Neuronal stem cell (in vitro differentiated cells): ENCODE measurements at regions not wholly inside any gene's neighbourhood (a gene's known extent, or its start where the extent isn't known, plus 50 kb on each side); places are given as distances from the start of the nearest gene placed in this dataset.

Experiments used
- DNase-seq: peaks from one replicate; pipeline ENCODE4 v3.0.0-alpha.2; 2013; ENCODE audit warnings: low spot score
- H2AFZ ChIP-seq: one replicate; pipeline ENCODE4 v1.6.1; 2013; ENCODE audit warnings: mild to moderate bottlenecking, low read length, inconsistent platforms
- H2AK5ac ChIP-seq: 2 replicates; pipeline ENCODE4 v1.6.1; 2013; ENCODE audit warnings: low read depth, mild to moderate bottlenecking, inconsistent platforms, low read length, moderate library complexity, mixed read lengths
- H2BK120ac ChIP-seq: 2 replicates; pipeline ENCODE4 v1.6.1; 2013; ENCODE audit warnings: low read depth, mild to moderate bottlenecking, inconsistent platforms, low read length, moderate library complexity, mixed read lengths
- H2BK12ac ChIP-seq: one replicate; pipeline ENCODE4 v1.6.1; 2013; ENCODE audit warnings: low read length, inconsistent platforms
- H2BK15ac ChIP-seq: 2 replicates; pipeline ENCODE4 v1.6.1; 2013; ENCODE audit warnings: mild to moderate bottlenecking, low read length, inconsistent platforms, mixed read lengths
- H2BK5ac ChIP-seq: one replicate; pipeline ENCODE4 v1.6.1; 2013; ENCODE audit warnings: inconsistent platforms, mild to moderate bottlenecking, low read length, moderate library complexity
- H3K14ac ChIP-seq: one replicate; pipeline ENCODE4 v1.6.1; 2013; ENCODE audit warnings: low read length, inconsistent platforms
- H3K18ac ChIP-seq: 2 replicates; pipeline ENCODE4 v1.6.1; 2013; ENCODE audit warnings: low read length, inconsistent platforms
- H3K23ac ChIP-seq: 2 replicates; pipeline ENCODE4 v1.6.1; 2013; ENCODE audit warnings: low read depth, mild to moderate bottlenecking, mixed read lengths, low read length, inconsistent platforms; ENCODE audit not compliant: poor library complexity
- H3K27ac ChIP-seq: replicated peaks from 3 replicates; pipeline ENCODE4 v1.5.1; 2013; ENCODE audit warnings: low read length, inconsistent platforms
- H3K27me3 ChIP-seq, 3 experiments: 2 replicates each; pipeline ENCODE4 v1.6.1; 2013; ENCODE audit warnings: low read length in 3 of 3, mild to moderate bottlenecking in 2 of 3, inconsistent platforms in 1 of 3, low read depth in 1 of 3, mixed read lengths in 1 of 3, moderate library complexity in 1 of 3; ENCODE audit not compliant: control insufficient read depth in 3 of 3, insufficient read depth in 3 of 3
- H3K36me3 ChIP-seq, 2 donors: replicated peaks in 1 of 2; 2 replicates each; pipeline ENCODE4 v1.6.1; 2013; ENCODE audit warnings: low read length in 2 of 2; ENCODE audit not compliant: control insufficient read depth in 2 of 2, insufficient read depth in 2 of 2
- H3K4ac ChIP-seq: 2 replicates; pipeline ENCODE4 v1.6.1; 2013; ENCODE audit warnings: inconsistent platforms, mild to moderate bottlenecking, low read length, moderate library complexity
- H3K4me1 ChIP-seq, 2 donors: 1 replicate in 1 of 2; 2 replicates in 1 of 2; pipeline ENCODE4 v1.6.1; 2013; ENCODE audit warnings: low read length in 2 of 2, low read depth in 1 of 2; ENCODE audit not compliant: control insufficient read depth in 2 of 2, insufficient read depth in 1 of 2
- H3K4me2 ChIP-seq: one replicate; pipeline ENCODE4 v1.6.1; 2013; ENCODE audit warnings: mild to moderate bottlenecking, low read length, inconsistent platforms; ENCODE audit not compliant: insufficient read depth, poor library complexity, severe bottlenecking
- H3K4me3 ChIP-seq, 2 donors: 2 replicates each; pipeline ENCODE4 v1.5.1; 2013; ENCODE audit warnings: low read length in 2 of 2, mild to moderate bottlenecking in 2 of 2, inconsistent platforms in 1 of 2, moderate library complexity in 1 of 2
- H3K79me1 ChIP-seq: one replicate; pipeline ENCODE4 v1.6.1; 2013; ENCODE audit warnings: low read depth, mild to moderate bottlenecking, inconsistent platforms, low read length, moderate library complexity
- H3K9ac ChIP-seq: one replicate; pipeline ENCODE4 v1.6.1; 2013; ENCODE audit warnings: mild to moderate bottlenecking, low read depth, low read length, inconsistent platforms; ENCODE audit not compliant: poor library complexity
- H3K9me3 ChIP-seq, 2 donors: replicated peaks in 1 of 2; 2 replicates each; pipeline versions ENCODE3 to v1.6.1; 2013; ENCODE audit warnings: low read length in 2 of 2, mild to moderate bottlenecking in 2 of 2, inconsistent platforms in 1 of 2, low read depth in 1 of 2, mixed read lengths in 1 of 2, moderate library complexity in 1 of 2; ENCODE audit not compliant: control insufficient read depth in 2 of 2, insufficient read depth in 1 of 2
- H4K8ac ChIP-seq: one replicate; pipeline ENCODE4 v1.6.1; 2013; ENCODE audit warnings: low read depth, mild to moderate bottlenecking, inconsistent platforms, low read length, moderate library complexity
- H4K91ac ChIP-seq: one replicate; pipeline ENCODE4 v1.6.1; 2013; ENCODE audit warnings: low read length, low read depth, mild to moderate bottlenecking, inconsistent platforms; ENCODE audit not compliant: poor library complexity
- WGBS, 2 donors: extraction: QIAGEN DNeasy Blood & Tissue Kit; methylation state at CpG; one replicate each; pipeline ENCODE4 v1.1.7; 2013; ENCODE audit warnings: missing lambda C conversion rate in 2 of 2, mixed read lengths in 1 of 2; ENCODE audit not compliant: insufficient read length in 2 of 2, insufficient replicate concordance in 1 of 2; ENCODE audit errors: extremely low coverage in 2 of 2; 5-methylcytosine and 5-hydroxymethylcytosine counted together

DNA sequence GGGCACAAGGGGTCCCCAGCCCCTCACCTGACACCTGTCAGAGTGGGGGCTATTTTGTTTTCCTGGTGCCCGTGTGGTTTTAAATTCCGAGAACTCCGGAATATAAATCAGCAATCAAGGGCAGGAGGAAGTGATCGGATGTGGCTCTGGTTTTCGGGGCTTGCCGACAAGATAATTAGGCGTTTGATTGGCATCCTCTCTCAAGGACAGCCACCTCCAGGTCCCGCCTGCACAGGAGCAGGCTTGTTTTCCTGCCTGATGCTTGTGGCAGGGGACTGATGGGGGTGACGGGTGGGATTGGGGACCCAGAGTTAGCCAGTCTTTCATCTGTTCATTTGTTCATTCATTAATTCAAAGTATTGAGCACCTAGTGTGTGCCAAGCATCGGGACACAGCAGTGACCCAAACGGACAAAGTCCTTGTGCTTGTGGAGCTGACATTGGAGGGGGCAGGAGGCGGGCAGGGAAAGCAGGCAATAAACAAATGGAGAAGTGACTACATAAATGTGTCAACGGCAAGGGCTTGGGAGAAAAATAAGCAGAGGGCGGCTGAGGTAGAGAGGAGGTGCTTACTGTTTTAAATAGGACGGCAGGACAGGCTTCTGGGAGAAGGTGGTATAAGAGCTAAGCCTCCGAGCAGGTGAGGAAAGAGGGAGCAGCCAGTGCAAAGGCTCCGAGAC lies 166.5 kb downstream of the PHETA1 start:
- Histone ChIP-seq H3K79me1 (no peaks in the 10 kb centered on the region), H2BK15ac (no peak overlapping the region), H3K9me3 (no peaks in the 10 kb centered on the region), H4K8ac (no peak overlapping the region), H3K4me1 (no peaks in the 10 kb centered on the region), H2BK12ac (no peak overlapping the region), H3K14ac (no peak overlapping the region), H4K91ac (no peak overlapping the region), H2AFZ (no peak overlapping the region), H3K36me3 (no peaks in the 10 kb centered on the region), H2BK5ac (no peak overlapping the region), H3K9ac (no peak overlapping the region), H3K18ac (no peak overlapping the region), H3K27me3 (peaks cover 0 to 13% (median 0%) of the 10 kb centered on the region in 3 experiments), H2BK120ac (no peak overlapping the region), H3K4me2 (no peak overlapping the region), H3K4me3 (no peak overlapping the region), H3K4ac (no peak overlapping the region), H3K27ac (no peak overlapping the region), H3K23ac (no peak overlapping the region), H2AK5ac (no peak overlapping the region)
- DNase-seq, result no peak
- no CpG with 5 or more reads among the region's 17 CpGs for WGBS, 2 donors

DNA sequence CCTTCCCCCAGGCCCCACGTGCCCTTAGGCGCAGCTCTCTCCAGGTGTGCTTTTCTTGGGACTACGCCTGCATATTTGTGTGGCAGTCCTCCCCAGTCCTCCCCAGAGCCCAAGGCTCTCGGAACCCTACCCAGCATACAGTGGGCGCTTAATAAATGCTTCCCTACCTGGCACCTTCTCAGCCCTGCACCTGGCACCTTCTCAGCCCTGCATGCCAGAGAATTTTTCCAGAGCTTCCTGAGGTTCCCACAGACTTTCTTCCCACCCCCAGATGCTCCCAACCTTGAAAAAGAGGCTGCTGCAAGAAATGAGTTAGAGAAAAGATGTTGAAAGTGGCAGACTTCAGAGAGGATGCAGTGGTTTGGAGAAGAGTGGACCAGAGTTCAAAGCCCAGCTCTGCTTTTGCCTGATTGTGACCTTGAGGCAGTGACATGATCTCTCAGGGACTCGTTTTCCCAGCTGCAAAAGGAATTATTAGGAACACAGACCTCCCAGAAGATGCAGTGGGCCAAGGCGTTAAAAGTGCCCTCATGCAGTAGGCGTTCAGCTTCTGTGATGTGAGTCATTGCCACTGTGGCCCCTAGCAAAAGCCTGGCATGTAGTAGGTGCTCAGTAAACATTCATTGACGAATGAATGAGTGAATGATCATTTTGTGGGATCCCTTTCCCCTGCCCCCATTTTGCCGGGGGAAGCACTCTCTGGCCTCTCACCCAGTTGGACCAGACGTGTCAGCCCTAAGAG lies 167.2 kb downstream of the PHETA1 start:
- Histone ChIP-seq H4K8ac (no peak overlapping the region), H3K27ac (no peak overlapping the region), H2AFZ (no peak overlapping the region), H3K4me1 (no peaks in the 10 kb centered on the region), H3K14ac (no peak overlapping the region), H3K36me3 (no peaks in the 10 kb centered on the region), H4K91ac (no peak overlapping the region), H3K9me3 (no peaks in the 10 kb centered on the region), H2BK12ac (no peak overlapping the region), H2BK120ac (no peak overlapping the region), H3K4me3 (no peak overlapping the region), H2AK5ac (no peak overlapping the region), H3K79me1 (no peaks in the 10 kb centered on the region), H3K4me2 (no peak overlapping the region), H3K4ac (no peak overlapping the region), H3K9ac (no peak overlapping the region), H2BK5ac (no peak overlapping the region), H3K27me3 (peaks cover 0 to 13% (median 0%) of the 10 kb centered on the region in 3 experiments), H3K23ac (no peak overlapping the region), H2BK15ac (no peak overlapping the region), H3K18ac (no peak overlapping the region)
- no peak for DNase-seq
- no CpG with 5 or more reads among the region's 11 CpGs for WGBS, 2 donors

DNA sequence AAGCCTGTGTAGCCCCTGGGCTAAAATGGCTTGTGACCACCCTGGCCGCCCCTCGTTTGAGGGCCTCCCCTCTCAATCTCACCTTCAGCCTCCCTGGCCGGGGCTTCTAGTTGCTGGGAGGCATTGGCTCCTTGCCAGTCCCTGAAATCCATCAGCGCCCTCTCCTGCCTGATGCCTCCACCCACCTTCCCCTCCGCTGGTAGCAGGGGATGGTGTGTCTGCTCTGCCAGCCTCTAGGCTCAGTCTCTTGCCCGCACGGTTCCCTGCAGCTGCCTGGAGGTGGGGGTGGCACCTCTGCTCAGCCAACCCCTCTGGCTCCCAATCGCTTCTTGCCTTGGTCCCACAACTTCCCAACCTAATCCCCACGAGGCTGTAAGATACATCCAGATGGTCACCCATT lies 167.9 kb downstream of the PHETA1 start:
- no peak overlapping the region for H2AK5ac ChIP-seq
- H3K4me3 ChIP-seq, result no peak overlapping the region
- H3K79me1 ChIP-seq, result no peaks in the 10 kb centered on the region
- no peaks in the 10 kb centered on the region for H3K9me3 ChIP-seq
- no peak overlapping the region for H4K91ac ChIP-seq
- H2BK120ac ChIP-seq, result no peak overlapping the region
- DNase-seq, result no peak
- H3K4me2 ChIP-seq, result no peak overlapping the region
- H3K4ac ChIP-seq, result no peak overlapping the region
- no peak overlapping the region for H3K14ac ChIP-seq
- no peaks in the 10 kb centered on the region for H3K36me3 ChIP-seq
- H3K27me3 ChIP-seq, result peaks cover 0 to 13% (median 0%) of the 10 kb centered on the region in 3 experiments
- no peak overlapping the region for H4K8ac ChIP-seq
- no peak overlapping the region for H3K9ac ChIP-seq
- H2AFZ ChIP-seq, result no peak overlapping the region
- no peak overlapping the region for H2BK12ac ChIP-seq
- no peak overlapping the region for H2BK5ac ChIP-seq
- no peak overlapping the region for H2BK15ac ChIP-seq
- no peak overlapping the region for H3K27ac ChIP-seq
- WGBS, 2 donors, result no CpG with 5 or more reads among the region's 9 CpGs
- no peaks in the 10 kb centered on the region for H3K4me1 ChIP-seq
- H3K18ac ChIP-seq, result no peak overlapping the region
- H3K23ac ChIP-seq, result no peak overlapping the region

DNA sequence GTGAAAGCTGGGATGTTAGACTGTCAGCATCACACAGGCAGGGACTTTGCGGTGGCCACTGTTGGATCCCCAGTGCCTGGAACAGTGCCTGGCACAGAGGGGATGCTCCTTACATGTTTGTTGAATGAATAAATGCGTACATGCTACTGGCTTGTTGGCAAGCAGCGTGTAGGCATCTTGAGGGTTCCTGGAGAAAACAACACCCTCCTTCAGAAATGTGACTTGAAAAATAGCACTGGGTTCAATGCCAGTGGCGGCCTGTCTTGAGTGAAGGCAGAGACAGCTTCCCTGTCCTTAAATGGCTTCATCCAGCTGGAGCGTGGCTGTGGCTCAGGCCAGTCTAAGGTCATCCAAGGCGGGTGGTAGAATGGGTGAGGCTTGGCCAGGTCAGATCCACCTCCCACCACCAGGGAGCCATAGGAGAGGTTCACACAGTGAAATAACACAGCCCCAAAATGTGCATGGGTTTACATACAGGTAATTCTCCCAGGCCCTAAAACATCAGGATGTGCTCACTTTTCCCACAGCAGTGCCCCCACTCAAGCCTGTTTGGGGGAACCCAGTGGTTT lies 171.4 kb downstream of the PHETA1 start:
- no CpG with 5 or more reads among the region's 6 CpGs for WGBS, 2 donors
- H2AFZ ChIP-seq, result no peak overlapping the region
- H3K4ac ChIP-seq, result no peak overlapping the region
- no peak overlapping the region for H4K91ac ChIP-seq
- no peak overlapping the region for H4K8ac ChIP-seq
- DNase-seq, result no peak
- H3K4me1 ChIP-seq, result peaks cover 5 to 6% of the 10 kb centered on the region in 2 donors
- no peaks in the 10 kb centered on the region for H3K36me3 ChIP-seq
- no peak overlapping the region for H2BK120ac ChIP-seq
- peaks cover 0 to 6% (median 0%) of the 10 kb centered on the region in 3 experiments for H3K27me3 ChIP-seq
- no peak overlapping the region for H2BK12ac ChIP-seq
- H3K23ac ChIP-seq, result peak overlapping the region; percentile 36
- peak overlapping the region; percentile 1 for H3K9ac ChIP-seq
- H2AK5ac ChIP-seq, result no peak overlapping the region
- peak overlapping the region; percentile 51 for H3K14ac ChIP-seq
- H2BK15ac ChIP-seq, result no peak overlapping the region
- H2BK5ac ChIP-seq, result no peak overlapping the region
- H3K18ac ChIP-seq, result no peak overlapping the region
- H3K4me2 ChIP-seq, result no peak overlapping the region
- H3K27ac ChIP-seq, result no peak overlapping the region
- no peaks in the 10 kb centered on the region for H3K9me3 ChIP-seq
- H3K4me3 ChIP-seq, result no peak overlapping the region
- no peaks in the 10 kb centered on the region for H3K79me1 ChIP-seq
